GM12878 (cell line): ENCODE measurements at regions not wholly inside any gene's neighbourhood (a gene's known extent, or its start where the extent isn't known, plus 50 kb on each side); places are given as distances from the start of the nearest gene placed in this dataset.

ENCODE experiments used
- ATAC-seq: fragments of 200-7000 bp; cut with Tn5 transposase; 3 replicates; pipeline ENCODE4 v1.9.1; 2020; ENCODE audit warnings: mild to moderate bottlenecking, moderate library complexity
- BruUV-seq: library from RNA; stranded (reverse); fragments of 400-500 nt; replicated peaks from 2 replicates; lab custom pipeline; 2021; lab: Mats Ljungman, UMichigan
- CTCF ChIA-PET: fragments of 300-600 bp; sonication (Branson Sonifier 250); formaldehyde crosslinking; extraction: SDS; loops from one replicate; lab custom pipeline; 2021; ENCODE audit warnings: inconsistent platforms; lab: Yijun Ruan, JAX
- POLR2A ChIA-PET: fragments of 350-600 bp; formaldehyde crosslinking; extraction: SDS; loops from one replicate; lab custom pipeline; 2021; ENCODE audit warnings: inconsistent platforms; lab: Charles Lee
- RAD21 ChIA-PET: fragments of 300-600 bp; sonication (Branson Sonifier 250); formaldehyde crosslinking; loops from one replicate; lab custom pipeline; 2023; ENCODE audit warnings: antibody characterized with exemption; ENCODE audit not compliant: unreplicated experiment; lab: Charles Lee
- SMC1A ChIA-PET: fragments of 300-600 bp; sonication (Branson Sonifier 250); formaldehyde crosslinking; loops from one replicate; lab custom pipeline; 2023; ENCODE audit not compliant: unreplicated experiment, uncharacterized antibody; lab: Charles Lee
- DNase-seq: peaks from one replicate; pipeline ENCODE4 v3.0.0-alpha.2; 2011; ENCODE audit warnings: low read depth, low spot score
- FAIRE-seq: peaks from 3 replicates; lab custom pipeline; 2011; peaks lifted over from hg19 to GRCh38; lab: Jason Lieb, UNC
- H2AFZ ChIP-seq: 2 replicates; pipeline ENCODE4 v1.6.0; 2011; ENCODE audit warnings: low read depth, low read length, control low read depth; ENCODE audit not compliant: control insufficient read depth
- H3K27ac ChIP-seq: 2 replicates; pipeline ENCODE4 v1.5.1; 2011; ENCODE audit warnings: control low read depth; ENCODE audit not compliant: control insufficient read depth, insufficient read depth
- H3K27me3 ChIP-seq, 2 experiments: replicated peaks in 1 of 2; 2 replicates each; pipeline versions ENCODE4 v1.6.0 to v1.6.1; 2011; ENCODE audit warnings: low read length in 1 of 2; ENCODE audit not compliant: control insufficient read depth in 2 of 2, insufficient read depth in 2 of 2
- H3K36me3 ChIP-seq, 2 experiments: 2 replicates each; pipeline ENCODE4 v1.5.1; 2011; ENCODE audit warnings: low read length in 1 of 2; ENCODE audit not compliant: control insufficient read depth in 2 of 2, insufficient read depth in 2 of 2
- H3K4me1 ChIP-seq: 2 replicates; pipeline ENCODE4 v1.6.1; 2011; ENCODE audit warnings: mild to moderate bottlenecking, low read length, moderate library complexity, mixed read lengths; ENCODE audit not compliant: control insufficient read depth, insufficient read depth
- H3K4me2 ChIP-seq: 2 replicates; pipeline ENCODE4 v1.6.0; 2011; ENCODE audit warnings: control low read depth; ENCODE audit not compliant: control insufficient read depth, insufficient read depth
- H3K4me3 ChIP-seq: fragments of 200-600 bp; sonication (generic); 2 replicates; pipeline ENCODE4 v1.5.1; 2016
- H3K79me2 ChIP-seq: 2 replicates; pipeline ENCODE4 v1.6.0; 2011; ENCODE audit warnings: low read length; ENCODE audit not compliant: control insufficient read depth, insufficient read depth
- H3K9ac ChIP-seq: 2 replicates; pipeline ENCODE4 v1.8.0; 2011; ENCODE audit warnings: low read length, control low read depth, mixed read lengths; ENCODE audit not compliant: control insufficient read depth, insufficient read depth
- H3K9me3 ChIP-seq: replicated peaks from 3 replicates; pipeline ENCODE4 v1.5.1; 2011; ENCODE audit warnings: mild to moderate bottlenecking, low read length; ENCODE audit not compliant: control insufficient read depth, insufficient read depth
- H4K20me1 ChIP-seq: 2 replicates; pipeline ENCODE4 v1.6.0; 2011; ENCODE audit not compliant: control insufficient read depth, insufficient read depth
- BHLHE40 ChIP-seq, 2 experiments: fragments of 450-650 bp in 1 of 2; IDR thresholded peaks; 2 replicates each; pipeline ENCODE4 v1.6.1; 2011 to 2017; ENCODE audit warnings: low read depth in 2 of 2, borderline replicate concordance in 1 of 2, improper control_type of control experiment in 1 of 2, low read length in 1 of 2, mild to moderate bottlenecking in 1 of 2
- ETV6 ChIP-seq, 2 experiments: fragments of 450-650 bp in 1 of 2; IDR thresholded peaks in 1 of 2; conservative IDR thresholded peaks in 1 of 2; 2 replicates each; pipeline ENCODE4 v1.6.1; 2014; ENCODE audit warnings: antibody characterized with exemption in 1 of 2, borderline replicate concordance in 1 of 2, low read depth in 1 of 2, mild to moderate bottlenecking in 1 of 2, moderate library complexity in 1 of 2
- IKZF2 ChIP-seq, 2 experiments: fragments of 450-650 bp; IDR thresholded peaks; 2 replicates each; pipeline ENCODE4 v1.6.1; 2017; ENCODE audit warnings: mild to moderate bottlenecking in 2 of 2, moderate library complexity in 2 of 2
- IRF3 ChIP-seq: fragments of 450-650 bp; IDR thresholded peaks from 2 replicates; pipeline ENCODE4 v1.6.1; 2014; ENCODE audit warnings: mild to moderate bottlenecking
- IRF4 ChIP-seq: IDR thresholded peaks from 2 replicates; pipeline ENCODE4 v1.6.1; 2011; ENCODE audit warnings: low read depth, low read length
- KLF5 ChIP-seq: fragments of 450-650 bp; IDR thresholded peaks from 2 replicates; pipeline ENCODE4 v1.6.1; 2014; ENCODE audit warnings: mild to moderate bottlenecking; ENCODE audit not compliant: partially characterized antibody
- MXI1 ChIP-seq: fragments of 150-350 bp; IDR thresholded peaks from 2 replicates; pipeline ENCODE4 v1.6.1; 2011; ENCODE audit warnings: low read depth, mild to moderate bottlenecking, inconsistent platforms, low read length, improper control_type of control experiment
- NR2C2 ChIP-seq: IDR thresholded peaks from 2 replicates; pipeline ENCODE4 v1.6.1; 2011; ENCODE audit warnings: borderline replicate concordance, low read depth; ENCODE audit not compliant: control insufficient read depth, insufficient read length
- POLR2A ChIP-seq: IDR thresholded peaks from 2 replicates; pipeline ENCODE4 v1.6.1; 2011; ENCODE audit warnings: low read depth, mild to moderate bottlenecking, low read length
- RAD21 ChIP-seq: IDR thresholded peaks from 2 replicates; pipeline ENCODE4 v1.6.1; 2011; ENCODE audit warnings: mild to moderate bottlenecking, low read depth, low read length, moderate library complexity; ENCODE audit not compliant: insufficient read depth
- SMC3 ChIP-seq: IDR thresholded peaks from 2 replicates; pipeline ENCODE4 v1.6.1; 2011; ENCODE audit warnings: low read length, improper control_type of control experiment, borderline replicate concordance
- SP1 ChIP-seq: IDR thresholded peaks from one replicate; pipeline ENCODE4 v1.6.1; 2011; ENCODE audit warnings: low read depth, low read length
- SRF ChIP-seq, 2 experiments: IDR thresholded peaks; 2 replicates each; pipeline ENCODE4 v1.6.1; 2011; ENCODE audit warnings: low read depth in 2 of 2, low read length in 2 of 2, mild to moderate bottlenecking in 1 of 2, moderate library complexity in 1 of 2
- STAT1 ChIP-seq: fragments of 450-650 bp; conservative IDR thresholded peaks from 2 replicates; pipeline ENCODE4 v1.6.1; 2014; ENCODE audit warnings: antibody characterized with exemption, mild to moderate bottlenecking
- TARDBP ChIP-seq: IDR thresholded peaks from 2 replicates; pipeline ENCODE4 v1.6.1; 2016; ENCODE audit warnings: borderline replicate concordance
- TCF12 ChIP-seq: IDR thresholded peaks from 2 replicates; pipeline ENCODE4 v1.6.1; 2011; ENCODE audit warnings: low read depth, mild to moderate bottlenecking, low read length
- WRNIP1 ChIP-seq: IDR thresholded peaks from 2 replicates; pipeline ENCODE4 v1.6.1; 2011; ENCODE audit warnings: low read depth, low read length, improper control_type of control experiment, borderline replicate concordance
- WGBS: methylation state at CpG from one replicate; pipeline ENCODE4 v1.1.6; 2016; ENCODE audit warnings: low lambda C conversion rate; ENCODE audit not compliant: insufficient replicate concordance, insufficient coverage; ENCODE audit errors: missing lambda C conversion rate; 5-methylcytosine and 5-hydroxymethylcytosine counted together
- in situ Hi-C: fragments of 300-500 bp; cut with MboI; formaldehyde crosslinking; loops from 9 replicates; pipeline ENCODE4 v1.14.3; 2018; ENCODE audit warnings: mixed read lengths
- intact Hi-C: fragments of 100-400 bp; cut with micrococcal nuclease; formaldehyde crosslinking; loops from one replicate; pipeline ENCODE4 v1.14.2; 2022; ENCODE audit not compliant: unreplicated experiment

GRCh38 chr9:113711251-113711650, 164.9 kb upstream of the ZNF618 start:
- no peak for FAIRE-seq
- ChIA-PET RAD21 (no interaction called here), CTCF (no interaction called here)

GRCh38 chr9:113712053-113712452, 164.1 kb upstream of the ZNF618 start:
- no peak overlapping the region for H3K27ac ChIP-seq
- FAIRE-seq (no peak), ATAC-seq (no peak), DNase-seq (no peak)
- H3K36me3 ChIP-seq, result no peaks in the 10 kb centered on the region
- ChIA-PET SMC1A (no interaction called here), RAD21 (no interaction called here), POLR2A (no interaction called here), CTCF (no interaction called here)
- 0% methylated on average over 2 of the region's 2 CpGs for WGBS
- H3K27me3 ChIP-seq, result peaks cover 0 to 1% of the 10 kb centered on the region in 2 experiments; a peak in 1 of 4 replicates
- in situ Hi-C loops, result no loop called here
- no peaks in the 10 kb centered on the region for H4K20me1 ChIP-seq
- H3K4me1 ChIP-seq, result no peaks in the 10 kb centered on the region
- H3K9me3 ChIP-seq, result no peaks in the 10 kb centered on the region; the same call in 2 of the 3 replicates
- no TSS peak for BruUV-seq
- H2AFZ ChIP-seq, result no peak overlapping the region
- H3K4me2 ChIP-seq, result no peak overlapping the region
- H3K4me3 ChIP-seq, result no peak overlapping the region
- H3K79me2 ChIP-seq, result no peaks in the 10 kb centered on the region
- H3K9ac ChIP-seq, result no peak overlapping the region
- TF ChIP-seq TARDBP (no peak), SRF (IDR thresholded peaks at IDR 0.05; ENCODE audit: low read depth in 2 of 2, low read length in 2 of 2) (no peak), POLR2A (no peak), NR2C2 (no peak), IRF3 (no peak), KLF5 (no peak), IKZF2 (IDR thresholded peaks at IDR 0.05) (no peak), BHLHE40 (IDR thresholded peaks at IDR 0.05; ENCODE audit: borderline replicate concordance in 1 of 2, low read depth in 2 of 2, low read length in 1 of 2) (no peak), TCF12 (no peak), MXI1 (no peak), IRF4 (no peak), STAT1 (no peak)
- intact Hi-C loops, result no loop called here

More at GRCh38 chr9:113711251-113711650, 164.9 kb upstream of the ZNF618 start:
- TF ChIP-seq ETV6 (conservative IDR thresholded peaks at IDR 0.05 in 1 of 2, IDR thresholded peaks at IDR 0.05 in 1 of 2; ENCODE audit: borderline replicate concordance in 1 of 2, low read depth in 1 of 2) (no peak), SMC3 (no peak), SP1 (no peak), WRNIP1 (no peak), RAD21 (no peak)
- ATAC-seq, result no peak
- Histone ChIP-seq H3K4me1 (no peaks in the 10 kb centered on the region), H4K20me1 (no peaks in the 10 kb centered on the region), H3K27me3 (peaks cover 0 to 1% of the 10 kb centered on the region in 2 experiments; a peak in 1 of 4 replicates), H3K9me3 (no peaks in the 10 kb centered on the region; the same call in 2 of the 3 replicates), H2AFZ (no peak overlapping the region), H3K4me3 (no peak overlapping the region), H3K79me2 (no peaks in the 10 kb centered on the region), H3K27ac (no peak overlapping the region), H3K36me3 (no peaks in the 10 kb centered on the region), H3K4me2 (no peak overlapping the region), H3K9ac (no peak overlapping the region)
- in situ Hi-C loops (no loop called here), intact Hi-C loops (no loop called here)
- SMC1A ChIA-PET, result no interaction called here
- POLR2A ChIA-PET, result no interaction called here
- DNase-seq, result no peak
- BruUV-seq, result no TSS peak
- 0% methylated on average over 1 of the region's 1 CpG for WGBS
